AG04450 (cell line): ENCODE measurements at regions not wholly inside any gene's neighbourhood (a gene's known extent, or its start where the extent isn't known, plus 50 kb on each side); places are given as distances from the start of the nearest gene placed in this dataset.
"Not testable (repeated sequence)": the region's sequence is repeated elsewhere in the genome, so short reads cannot be mapped to it uniquely, and the experiment has no call there.

Experiments
- CTCF ChIA-PET: fragments of 300-600, 350-600 bp; formaldehyde crosslinking; extraction: SDS; loops from one replicate; lab custom pipeline; 2022; ENCODE audit warnings: antibody characterized with exemption, inconsistent platforms; lab: Charles Lee
- POLR2A ChIA-PET: fragments of 350-600 bp; formaldehyde crosslinking; extraction: SDS; loops from one replicate; lab custom pipeline; 2021; ENCODE audit warnings: antibody characterized with exemption, inconsistent platforms; lab: Yijun Ruan, JAX
- DNase-seq: peaks from one replicate; pipeline ENCODE4 v3.0.0-alpha.2; 2011; ENCODE audit warnings: low read depth, low spot score
- H3K27ac ChIP-seq: one replicate; pipeline ENCODE4 v1.5.1; 2012; ENCODE audit warnings: low read depth, low read length, control low read depth
- H3K27me3 ChIP-seq: one replicate; pipeline ENCODE4 v1.6.0; 2012; ENCODE audit warnings: low read length; ENCODE audit not compliant: control insufficient read depth, insufficient read depth
- H3K4me3 ChIP-seq: 2 replicates; pipeline ENCODE4 v1.5.1; 2011; ENCODE audit warnings: mild to moderate bottlenecking, low read depth, low read length, control low read depth
- H3K9me3 ChIP-seq: 2 replicates; pipeline ENCODE4 v1.5.1; 2012; ENCODE audit warnings: low read length; ENCODE audit not compliant: control insufficient read depth, insufficient read depth
- CTCF ChIP-seq: IDR thresholded peaks from 2 replicates; pipeline ENCODE4 v1.5.1; 2011; ENCODE audit warnings: low read depth, low read length, control low read depth, inconsistent platforms

GRCh38 chr20:28602403-28603217 is 2654.9 kb upstream of the DEFB115 start:
- POLR2A ChIA-PET, result interaction anchor here (1.0 to 1.4 kb wide), 2 partner anchors 38 to 40 kb away, joined by 3 to 11 read pairs; no protein-coding TSS in a partner anchor
- peak; percentile 75 for TF ChIP-seq CTCF
- Histone ChIP-seq H3K4me3 (peak overlapping the region; percentile 74), H3K27ac (peak overlapping the region; percentile 78)
- peak; percentile 76 for DNase-seq
- H3K27me3 ChIP-seq, H3K9me3 ChIP-seq, CTCF ChIA-PET: not testable (repeated sequence)

- H3K27me3 ChIP-seq, H3K9me3 ChIP-seq, DNase-seq, CTCF ChIA-PET, H3K27ac ChIP-seq: not testable (repeated sequence)
- H3K4me3 ChIP-seq, result peak overlapping the region; percentile 74
- POLR2A ChIA-PET, result interaction anchor here (1.0 to 1.4 kb wide), 2 partner anchors 38 to 40 kb away, joined by 3 to 11 read pairs; no protein-coding TSS in a partner anchor
Observed at GRCh38 chr20:28603218-28603577, 2654.3 kb upstream of the DEFB115 start.

- TF ChIP-seq CTCF, result no peak
- Histone ChIP-seq H3K9me3 (peaks cover 17% of the 10 kb centered on the region), H3K27me3 (no peaks in the 10 kb centered on the region), H3K27ac (no peak overlapping the region), H3K4me3 (no peak overlapping the region)
- DNase-seq, result no peak
- CTCF ChIA-PET, result no interaction called here
- POLR2A ChIA-PET, result no interaction called here
Observed at GRCh38 chr20:28616354-28616753, 2641.1 kb upstream of the DEFB115 start.

- H3K4me3 ChIP-seq, H3K27ac ChIP-seq, CTCF ChIA-PET, DNase-seq, POLR2A ChIA-PET, H3K27me3 ChIP-seq: not testable (repeated sequence)
- H3K9me3 ChIP-seq, result peaks cover 14% of the 10 kb centered on the region
Observed at GRCh38 chr20:28619956-28620651, 2637.4 kb upstream of the DEFB115 start.

GRCh38 chr20:28625112-28625511 is 2632.4 kb upstream of the DEFB115 start:
- H3K9me3 ChIP-seq, POLR2A ChIA-PET, DNase-seq, H3K27me3 ChIP-seq, H3K27ac ChIP-seq, H3K4me3 ChIP-seq: not testable (repeated sequence)
- CTCF ChIA-PET, result interaction anchor here (0.7 kb wide), 1 partner anchor 10 kb away, joined by 5 read pairs; no protein-coding TSS in a partner anchor
- 0 out of 2 replicates have a peak, but pooled peaks have one; percentile 5 for TF ChIP-seq CTCF

- CTCF ChIA-PET, H3K27ac ChIP-seq, H3K27me3 ChIP-seq, H3K4me3 ChIP-seq, DNase-seq, POLR2A ChIA-PET, H3K9me3 ChIP-seq: not testable (repeated sequence)
Observed at GRCh38 chr20:28640831-28641230, 2616.6 kb upstream of the DEFB115 start.
